ENCODE measurements at regions not wholly inside any gene's neighbourhood (a gene's known extent, or its start where the extent isn't known, plus 50 kb on each side); places are given as distances from the start of the nearest gene placed in this dataset.
A peak's percentile ranks its signal among the peaks of the same experiment; 100 is the strongest.
"Not testable (repeated sequence)": the region's sequence is repeated elsewhere in the genome, so short reads cannot be mapped to it uniquely, and the experiment has no call there.

GRCh38 chr5:101782352-101783103, 513.6 kb downstream of the SLCO4C1 start:
- no peak for DNase-seq (ENCODE audit: low read depth in 2 of 2)

- DNase-seq (ENCODE audit: low read depth in 2 of 2): no peak
These were observed 545.0 kb downstream of the SLCO4C1 start for GRCh38 chr5:101751105-101751504.

GRCh38 chr5:101743000-101743399, 553.1 kb downstream of the SLCO4C1 start:
- not testable (repeated sequence) for DNase-seq (ENCODE audit: low read depth in 2 of 2)

- DNase-seq (ENCODE audit: low read depth in 2 of 2): no peak
These were observed 567.2 kb downstream of the SLCO4C1 start for GRCh38 chr5:101728933-101729332.

GRCh38 chr5:101721543-101721942, 574.5 kb downstream of the SLCO4C1 start:
- no peak for DNase-seq (ENCODE audit: low read depth in 2 of 2)

- no peak for DNase-seq (ENCODE audit: low read depth in 2 of 2)
These were observed 576.1 kb downstream of the SLCO4C1 start for GRCh38 chr5:101720033-101720432.

- no peak for DNase-seq (ENCODE audit: low read depth in 2 of 2)
These were observed 578.4 kb downstream of the SLCO4C1 start for GRCh38 chr5:101717721-101718120.

GRCh38 chr5:101716941-101717340, 579.1 kb downstream of the SLCO4C1 start:
- DNase-seq (ENCODE audit: low read depth in 2 of 2): no peak

GRCh38 chr5:101715790-101716189, 580.3 kb downstream of the SLCO4C1 start:
- not testable (repeated sequence) for DNase-seq (ENCODE audit: low read depth in 2 of 2)

GRCh38 chr5:101689306-101689705, 606.8 kb downstream of the SLCO4C1 start:
- DNase-seq (ENCODE audit: low read depth in 2 of 2): no peak

GRCh38 chr5:101688156-101688555, 607.9 kb downstream of the SLCO4C1 start:
- no peak for DNase-seq (ENCODE audit: low read depth in 2 of 2)

- DNase-seq (ENCODE audit: low read depth in 2 of 2): no peak
These were observed 608.6 kb downstream of the SLCO4C1 start for GRCh38 chr5:101687349-101687985.

GRCh38 chr5:101686536-101687157, 609.4 kb downstream of the SLCO4C1 start:
- DNase-seq (ENCODE audit: low read depth in 2 of 2): no peak

GRCh38 chr5:101679816-101680215, 616.3 kb downstream of the SLCO4C1 start:
- DNase-seq (ENCODE audit: low read depth in 2 of 2): no peak

- DNase-seq (ENCODE audit: low read depth in 2 of 2): peak; percentile 11 to 22
These were observed 617.4 kb downstream of the SLCO4C1 start for GRCh38 chr5:101678481-101679193.

- no peak for DNase-seq (ENCODE audit: low read depth in 2 of 2)
These were observed 618.1 kb downstream of the SLCO4C1 start for GRCh38 chr5:101677961-101678360.

- DNase-seq (ENCODE audit: low read depth in 2 of 2): no peak
These were observed 619.4 kb downstream of the SLCO4C1 start for GRCh38 chr5:101676646-101677045.

GRCh38 chr5:101675510-101676219, 620.4 kb downstream of the SLCO4C1 start:
- DNase-seq (ENCODE audit: low read depth in 2 of 2): no peak

- DNase-seq (ENCODE audit: low read depth in 2 of 2): no peak
These were observed 623.0 kb downstream of the SLCO4C1 start for GRCh38 chr5:101673120-101673519.

- DNase-seq (ENCODE audit: low read depth in 2 of 2): no peak
These were observed 631.9 kb downstream of the SLCO4C1 start for GRCh38 chr5:101664071-101664791.

- no peak for DNase-seq (ENCODE audit: low read depth in 2 of 2)
These were observed 632.5 kb downstream of the SLCO4C1 start for GRCh38 chr5:101663543-101663942.
